Sigmoid colon (tissue), 6 donors: ENCODE measurements at regions not wholly inside any gene's neighbourhood (a gene's known extent, or its start where the extent isn't known, plus 50 kb on each side); places are given as distances from the start of the nearest gene placed in this dataset.

Experiments
- DNase-seq: peaks from one replicate; pipeline ENCODE4 v3.0.0-alpha.2; 2019
- H3K27ac ChIP-seq, 4 donors: fragments of 200-600 bp; sonication (generic); one replicate each; pipeline ENCODE4 v1.5.1; 2016 to 2019; ENCODE audit warnings: mild to moderate bottlenecking in 1 of 4
- H3K27me3 ChIP-seq, 3 donors: fragments of 200-600 bp; sonication (generic); one replicate each; pipeline ENCODE4 v1.5.1; 2019; ENCODE audit warnings: mild to moderate bottlenecking in 1 of 3
- H3K36me3 ChIP-seq, 4 donors: fragments of 200-600 bp; sonication (generic); one replicate each; pipeline ENCODE4 v1.5.1; 2016 to 2019
- H3K4me1 ChIP-seq, 4 donors: fragments of 200-600 bp; sonication (generic); one replicate each; pipeline ENCODE4 v1.5.1; 2017 to 2019
- H3K4me3 ChIP-seq, 4 donors: fragments of 200-600 bp; sonication (generic); one replicate each; pipeline ENCODE4 v1.5.1; 2017 to 2019; ENCODE audit warnings: mild to moderate bottlenecking in 2 of 4, moderate library complexity in 1 of 4
- H3K9me3 ChIP-seq, 4 donors: fragments of 200-600 bp in 3 of 4; sonication (generic) in 3 of 4; one replicate each; pipeline versions ENCODE4 v1.5.1 to v1.6.1; 2013 to 2019
- EP300 ChIP-seq, 4 donors: sonication (generic); formaldehyde crosslinking; IDR thresholded peaks; one replicate each; pipeline ENCODE4 v1.6.1; 2017; ENCODE audit warnings: antibody characterized with exemption in 4 of 4
- POLR2A ChIP-seq, 2 donors: fragments of 450-650 bp; IDR thresholded peaks; one replicate each; pipeline ENCODE4 v1.6.1; 2016; ENCODE audit warnings: antibody characterized with exemption in 2 of 2, mild to moderate bottlenecking in 2 of 2, moderate library complexity in 2 of 2
- POLR2AphosphoS5 ChIP-seq, 4 donors: sonication (generic); formaldehyde crosslinking; IDR thresholded peaks; one replicate each; pipeline ENCODE4 v1.6.1; 2017; ENCODE audit warnings: antibody characterized with exemption in 4 of 4
- WGBS, 2 donors: extraction: QIAGEN DNeasy Blood & Tissue Kit; methylation state at CpG; one replicate each; pipeline ENCODE4 v1.1.7; 2013; 5-methylcytosine and 5-hydroxymethylcytosine counted together
- intact Hi-C: fragments of 100-400 bp; cut with DNase I; formaldehyde crosslinking; loops from one replicate; pipeline ENCODE4 v1.15.1; 2023
- TF ChIP-seq, protein P1 (sequence below), 4 experiments: fragments of 450-650 bp in 3 of 4; fragments of 200-600 bp in 1 of 4; IDR thresholded peaks; one replicate each; pipeline ENCODE4 v1.5.1; 2016 to 2019; ENCODE audit warnings: antibody characterized with exemption in 4 of 4, mild to moderate bottlenecking in 3 of 4, moderate library complexity in 2 of 4
- donor health status: healthy with polysubstance abuse.
- donor health status: healthy.

DNA sequence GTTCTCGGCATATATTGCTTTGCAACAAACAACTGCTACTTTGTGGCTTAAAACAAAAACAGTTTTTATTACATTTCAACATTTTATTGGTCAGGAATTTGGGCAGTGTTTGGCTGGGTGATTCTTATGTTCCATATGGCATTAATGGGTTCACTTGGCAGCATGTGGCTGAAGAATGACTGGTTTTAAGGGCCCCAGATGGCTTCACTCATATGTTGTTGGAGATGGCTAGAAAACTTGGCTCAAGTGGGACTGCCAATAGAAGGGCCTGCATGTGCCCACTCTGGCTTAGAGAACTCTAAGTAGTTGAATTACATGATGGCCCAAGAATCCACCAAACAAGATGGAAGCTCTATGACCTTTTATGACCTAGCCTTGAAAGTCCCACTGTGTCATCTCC lies 86.1 kb downstream of the FASTKD2 start:
- H3K27me3 ChIP-seq = no peaks in the 10 kb centered on the region
- WGBS, 2 donors = 93 to 95% methylated on average over 1 of the region's 1 CpG
- TF ChIP-seq, protein P1, sequence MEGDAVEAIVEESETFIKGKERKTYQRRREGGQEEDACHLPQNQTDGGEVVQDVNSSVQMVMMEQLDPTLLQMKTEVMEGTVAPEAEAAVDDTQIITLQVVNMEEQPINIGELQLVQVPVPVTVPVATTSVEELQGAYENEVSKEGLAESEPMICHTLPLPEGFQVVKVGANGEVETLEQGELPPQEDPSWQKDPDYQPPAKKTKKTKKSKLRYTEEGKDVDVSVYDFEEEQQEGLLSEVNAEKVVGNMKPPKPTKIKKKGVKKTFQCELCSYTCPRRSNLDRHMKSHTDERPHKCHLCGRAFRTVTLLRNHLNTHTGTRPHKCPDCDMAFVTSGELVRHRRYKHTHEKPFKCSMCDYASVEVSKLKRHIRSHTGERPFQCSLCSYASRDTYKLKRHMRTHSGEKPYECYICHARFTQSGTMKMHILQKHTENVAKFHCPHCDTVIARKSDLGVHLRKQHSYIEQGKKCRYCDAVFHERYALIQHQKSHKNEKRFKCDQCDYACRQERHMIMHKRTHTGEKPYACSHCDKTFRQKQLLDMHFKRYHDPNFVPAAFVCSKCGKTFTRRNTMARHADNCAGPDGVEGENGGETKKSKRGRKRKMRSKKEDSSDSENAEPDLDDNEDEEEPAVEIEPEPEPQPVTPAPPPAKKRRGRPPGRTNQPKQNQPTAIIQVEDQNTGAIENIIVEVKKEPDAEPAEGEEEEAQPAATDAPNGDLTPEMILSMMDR (IDR thresholded peaks at IDR 0.05) = no peak
- TF ChIP-seq EP300 (IDR thresholded peaks at IDR 0.05) = no peak
- no peak for TF ChIP-seq POLR2AphosphoS5 (IDR thresholded peaks at IDR 0.05)
- TF ChIP-seq POLR2A (IDR thresholded peaks at IDR 0.05) = no peak
- H3K4me3 ChIP-seq = no peak overlapping the region
- no peak overlapping the region for H3K27ac ChIP-seq
- H3K4me1 ChIP-seq = peaks cover 0 to 18% (median 11%) of the 10 kb centered on the region in 4 donors
- intact Hi-C loops = no loop called here
- no peak for DNase-seq
- no peaks in the 10 kb centered on the region for H3K36me3 ChIP-seq
- H3K9me3 ChIP-seq = no peaks in the 10 kb centered on the region

DNA sequence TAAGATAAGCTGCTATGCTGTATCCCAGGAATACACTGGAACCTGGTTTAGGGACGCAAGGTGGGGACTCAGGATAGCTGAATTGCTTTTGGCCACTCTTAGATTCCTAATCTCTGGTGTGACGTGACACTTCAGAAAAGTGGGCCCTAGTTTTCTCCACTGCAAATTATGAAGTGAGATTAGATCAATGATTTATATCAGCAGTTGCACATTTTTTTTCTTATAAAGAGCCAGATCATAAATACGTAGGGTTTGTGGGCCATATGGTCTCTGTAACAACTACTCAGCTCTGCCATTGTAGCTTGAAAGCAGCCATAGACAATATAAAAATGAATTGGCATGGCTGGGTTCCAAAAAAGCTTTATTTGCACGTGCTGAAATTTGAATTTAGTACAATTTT lies 85.4 kb upstream of the CPO start:
- no peak for DNase-seq

DNA sequence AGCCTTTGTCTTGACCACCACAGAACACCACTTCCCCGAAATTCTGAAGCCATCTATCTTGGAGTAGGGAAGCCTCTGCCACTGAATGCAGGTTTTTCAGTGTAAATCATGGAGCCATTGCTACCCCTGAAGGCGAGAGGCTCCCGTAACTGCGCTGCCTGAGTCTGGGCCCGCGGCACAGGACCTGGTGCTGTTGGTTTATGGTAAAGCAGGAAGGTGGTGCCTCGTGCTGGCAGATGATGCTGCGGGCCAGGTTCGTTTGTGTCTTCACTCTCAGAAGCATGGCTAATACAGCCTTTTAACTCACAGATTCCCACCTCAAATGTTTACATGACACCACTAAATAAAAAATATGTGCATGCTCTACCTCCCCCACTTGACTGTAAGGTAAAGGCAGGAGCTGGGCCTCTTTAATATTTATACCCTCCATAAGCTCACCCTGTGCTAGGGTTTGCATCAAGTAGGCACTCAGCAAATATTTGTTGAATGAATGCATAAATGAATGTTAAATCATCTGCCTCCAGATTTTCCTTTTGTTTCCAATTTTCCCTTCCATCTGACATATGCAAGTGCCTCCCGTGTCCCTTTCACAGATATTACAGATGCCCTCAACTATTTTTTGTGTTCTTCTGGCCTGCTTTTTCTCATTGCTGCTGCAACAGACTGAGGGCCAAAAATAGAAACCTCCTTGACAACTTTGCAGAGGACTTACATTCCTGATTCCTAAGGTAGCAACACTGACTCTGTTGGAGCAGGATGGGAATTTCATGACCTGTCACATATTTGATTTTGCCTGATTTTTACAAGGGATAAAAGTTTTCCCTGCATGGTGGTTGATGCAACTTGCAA lies 83.5 kb upstream of the CPO start:
- peaks cover 0 to 22% (median 16%) of the 10 kb centered on the region in 4 donors for H3K4me1 ChIP-seq
- H3K36me3 ChIP-seq = no peaks in the 10 kb centered on the region
- intact Hi-C loops = no loop called here
- no peak for DNase-seq
- no peak overlapping the region for H3K4me3 ChIP-seq
- peak in 3 of 4 donors; percentile 13 to 57 (median 47) for TF ChIP-seq POLR2AphosphoS5 (IDR thresholded peaks at IDR 0.05)
- TF ChIP-seq, protein P1 (IDR thresholded peaks at IDR 0.05) = no peak
- H3K27ac ChIP-seq = peak overlapping the region in 2 of 4 donors; percentile 54 to 72
- WGBS, 2 donors = 80 to 89% methylated on average over 10 of the region's 10 CpGs
- H3K27me3 ChIP-seq = no peaks in the 10 kb centered on the region
- no peaks in the 10 kb centered on the region for H3K9me3 ChIP-seq

More for the DNA sequence above, 85.4 kb upstream of the CPO start:
- no peak overlapping the region for H3K27ac ChIP-seq
- peaks cover 0 to 22% (median 16%) of the 10 kb centered on the region in 4 donors for H3K4me1 ChIP-seq
- 69 to 83% methylated on average over 4 of the region's 4 CpGs for WGBS, 2 donors
- no peaks in the 10 kb centered on the region for H3K36me3 ChIP-seq
- TF ChIP-seq, protein P1 (IDR thresholded peaks at IDR 0.05) = no peak
- TF ChIP-seq POLR2AphosphoS5 (IDR thresholded peaks at IDR 0.05) (no peak), POLR2A (IDR thresholded peaks at IDR 0.05) (no peak), EP300 (IDR thresholded peaks at IDR 0.05) (no peak)
- no peaks in the 10 kb centered on the region for H3K27me3 ChIP-seq
- no peaks in the 10 kb centered on the region for H3K9me3 ChIP-seq
- intact Hi-C loops = no loop called here
- no peak overlapping the region for H3K4me3 ChIP-seq

DNA sequence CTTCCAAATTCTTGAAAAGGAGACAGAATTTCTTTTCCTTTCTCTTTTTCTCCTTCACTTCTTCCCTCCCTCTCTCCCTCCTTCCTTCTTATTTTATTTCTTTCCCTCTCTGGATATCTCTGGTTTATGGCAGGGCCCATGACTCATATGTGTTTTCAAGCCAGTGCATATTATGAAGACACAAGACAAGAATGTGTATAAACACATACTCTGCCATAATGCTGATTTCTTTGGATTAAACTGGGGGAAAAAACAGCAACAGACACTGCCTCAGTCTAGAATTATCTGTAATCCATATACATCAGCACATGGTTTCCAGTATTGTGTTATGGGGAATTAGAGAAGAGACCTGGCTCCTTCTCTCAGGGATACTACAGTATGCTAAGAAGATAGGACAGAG lies 82.8 kb upstream of the CPO start:
- H3K27me3 ChIP-seq = no peaks in the 10 kb centered on the region
- H3K9me3 ChIP-seq = no peaks in the 10 kb centered on the region
- no peak for TF ChIP-seq EP300 (IDR thresholded peaks at IDR 0.05)
- TF ChIP-seq, protein P1 (IDR thresholded peaks at IDR 0.05) = no peak
- TF ChIP-seq POLR2AphosphoS5 (IDR thresholded peaks at IDR 0.05) = no peak
- TF ChIP-seq POLR2A (IDR thresholded peaks at IDR 0.05) = no peak
- H3K4me1 ChIP-seq = peaks cover 0 to 22% (median 16%) of the 10 kb centered on the region in 4 donors
- intact Hi-C loops = no loop called here
- H3K4me3 ChIP-seq = no peak overlapping the region
- no peaks in the 10 kb centered on the region for H3K36me3 ChIP-seq
- no peak for DNase-seq
- H3K27ac ChIP-seq = peak overlapping the region in 2 of 4 donors; percentile 54 to 72
